ENCODE measurements at regions not wholly inside any gene's neighbourhood (a gene's known extent, or its start where the extent isn't known, plus 50 kb on each side); places are given as distances from the start of the nearest gene placed in this dataset.

DNA sequence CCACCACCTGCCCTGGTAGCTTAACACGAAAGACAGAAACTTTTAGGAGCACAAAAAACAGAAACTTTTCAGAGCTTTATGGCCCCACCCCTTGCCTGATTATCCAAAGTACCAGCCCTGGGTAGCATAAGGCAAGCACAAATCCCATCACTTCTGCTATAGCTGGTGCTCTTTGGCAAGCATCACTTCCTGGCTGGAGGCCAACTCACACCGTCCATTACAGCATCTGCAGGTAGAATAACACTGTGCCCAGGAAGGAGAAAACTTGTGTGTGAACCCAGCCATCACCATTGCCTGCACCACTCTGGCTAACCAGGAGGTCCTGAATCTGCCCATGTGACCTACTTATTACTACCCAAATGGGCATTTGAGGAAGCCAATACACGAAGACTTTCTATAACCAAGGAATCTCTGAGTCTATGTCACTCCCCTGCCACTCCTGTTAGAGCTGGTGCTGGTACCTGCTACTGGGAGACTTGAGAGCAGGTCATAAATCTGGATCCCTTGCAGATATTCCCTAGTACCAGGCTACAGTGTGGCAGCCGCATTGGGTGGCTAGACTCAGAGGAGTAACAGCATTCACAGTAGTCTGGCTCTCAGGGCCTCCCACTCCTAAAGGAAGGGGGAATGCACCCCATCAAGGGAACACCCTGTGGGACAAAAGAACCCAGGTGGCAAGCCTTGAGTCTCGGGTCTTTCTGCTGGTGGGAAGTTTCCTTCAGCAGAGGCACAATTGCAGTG lies 73.3 kb upstream of the AKAP13 start:
- TF ChIP-seq, protein P1, sequence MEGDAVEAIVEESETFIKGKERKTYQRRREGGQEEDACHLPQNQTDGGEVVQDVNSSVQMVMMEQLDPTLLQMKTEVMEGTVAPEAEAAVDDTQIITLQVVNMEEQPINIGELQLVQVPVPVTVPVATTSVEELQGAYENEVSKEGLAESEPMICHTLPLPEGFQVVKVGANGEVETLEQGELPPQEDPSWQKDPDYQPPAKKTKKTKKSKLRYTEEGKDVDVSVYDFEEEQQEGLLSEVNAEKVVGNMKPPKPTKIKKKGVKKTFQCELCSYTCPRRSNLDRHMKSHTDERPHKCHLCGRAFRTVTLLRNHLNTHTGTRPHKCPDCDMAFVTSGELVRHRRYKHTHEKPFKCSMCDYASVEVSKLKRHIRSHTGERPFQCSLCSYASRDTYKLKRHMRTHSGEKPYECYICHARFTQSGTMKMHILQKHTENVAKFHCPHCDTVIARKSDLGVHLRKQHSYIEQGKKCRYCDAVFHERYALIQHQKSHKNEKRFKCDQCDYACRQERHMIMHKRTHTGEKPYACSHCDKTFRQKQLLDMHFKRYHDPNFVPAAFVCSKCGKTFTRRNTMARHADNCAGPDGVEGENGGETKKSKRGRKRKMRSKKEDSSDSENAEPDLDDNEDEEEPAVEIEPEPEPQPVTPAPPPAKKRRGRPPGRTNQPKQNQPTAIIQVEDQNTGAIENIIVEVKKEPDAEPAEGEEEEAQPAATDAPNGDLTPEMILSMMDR (conservative IDR thresholded peaks at IDR 0.05; ENCODE audit: low read depth, low read length): no peak
- no peak for DNase-seq (ENCODE audit: low read depth)
- no peak overlapping the region for H3K4me3 ChIP-seq (ENCODE audit: low read length)

DNA sequence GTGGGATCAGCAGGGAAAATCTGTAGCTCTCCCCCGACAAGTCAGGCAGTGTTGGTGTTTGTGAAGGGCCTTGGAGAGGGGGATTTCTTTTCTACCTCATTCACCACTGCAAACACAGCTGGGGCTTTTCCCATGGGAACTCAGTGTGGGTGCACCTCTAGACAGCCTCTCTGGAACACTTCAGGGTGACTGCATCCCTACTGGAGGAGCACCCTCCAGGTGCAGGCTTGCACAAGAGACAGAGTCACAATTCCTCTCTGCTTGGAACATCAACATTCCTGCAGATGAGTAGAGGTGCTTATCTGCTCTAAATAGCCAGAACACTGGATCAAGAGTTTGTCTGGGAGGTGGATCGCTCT lies 72.7 kb upstream of the AKAP13 start:
- DNase-seq (ENCODE audit: low read depth): no peak
- TF ChIP-seq, protein P1 (conservative IDR thresholded peaks at IDR 0.05; ENCODE audit: low read depth, low read length): no peak
- no peak overlapping the region for H3K4me3 ChIP-seq (ENCODE audit: low read length)

DNA sequence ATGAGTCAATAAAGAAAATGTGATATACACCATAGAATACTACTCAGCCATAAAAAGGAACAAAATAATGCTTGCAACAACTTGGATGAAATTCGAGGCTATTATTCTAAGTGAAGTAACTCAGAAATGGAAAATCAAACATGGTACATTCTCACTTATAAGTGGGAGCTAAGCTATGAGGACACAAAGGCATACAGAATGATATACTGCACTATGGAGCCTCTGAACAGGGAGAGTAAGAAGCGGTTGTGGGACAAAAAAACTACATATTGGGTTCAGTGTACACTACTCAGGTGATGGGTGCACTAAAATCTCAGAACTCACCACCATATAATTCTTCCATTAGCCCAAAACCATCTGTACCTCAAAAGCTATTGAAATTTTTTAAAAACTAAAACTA lies 68.8 kb upstream of the AKAP13 start:
- TF ChIP-seq, protein P1 (conservative IDR thresholded peaks at IDR 0.05; ENCODE audit: low read depth, low read length): no peak
- DNase-seq (ENCODE audit: low read depth): no peak
- H3K4me3 ChIP-seq (ENCODE audit: low read length): no peak overlapping the region

DNA sequence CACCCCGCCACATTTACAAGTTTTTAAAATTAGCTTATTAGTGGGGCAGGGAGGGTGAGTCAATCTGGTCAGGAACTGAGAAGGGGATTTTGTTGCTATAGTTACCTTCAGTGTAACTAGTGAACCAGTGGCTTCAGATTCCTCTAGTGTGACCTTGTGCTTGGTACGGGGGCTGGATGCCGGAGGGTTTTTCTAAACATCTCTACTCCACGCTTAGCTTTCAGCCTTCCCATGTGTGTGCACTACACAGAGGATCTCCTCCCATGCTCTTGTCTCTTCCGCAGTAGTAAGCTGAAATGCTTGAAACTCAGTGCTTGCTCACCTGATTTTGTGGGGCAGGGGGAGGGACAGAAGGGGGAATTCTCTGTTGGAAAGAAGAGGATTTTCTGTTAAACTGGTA lies 67.9 kb upstream of the AKAP13 start:
- peak overlapping the region; percentile 46 for H3K4me3 ChIP-seq (ENCODE audit: low read length)
- peak; percentile 98 for DNase-seq (ENCODE audit: low read depth)
- TF ChIP-seq, protein P1 (conservative IDR thresholded peaks at IDR 0.05; ENCODE audit: low read depth, low read length): no peak

DNA sequence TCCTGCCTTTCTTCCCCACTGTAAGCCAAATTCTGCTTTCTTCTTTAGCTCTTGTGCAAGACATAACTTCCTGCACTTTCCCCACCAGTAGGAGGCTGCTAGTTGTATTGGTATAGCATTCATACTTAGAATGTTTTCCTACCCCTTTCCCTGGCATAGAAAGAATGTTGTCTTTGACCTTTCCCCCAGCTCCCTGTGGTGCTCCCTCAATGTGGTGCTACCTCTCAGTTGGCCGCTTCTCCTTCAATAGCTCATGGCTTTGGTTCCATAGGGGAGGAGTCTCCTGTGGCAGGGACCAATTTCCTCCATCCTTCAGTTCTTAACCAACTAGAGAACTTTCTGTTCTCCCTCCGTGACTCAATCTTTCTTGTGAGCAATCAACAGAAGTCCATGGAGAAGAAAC lies 67.5 kb upstream of the AKAP13 start:
- TF ChIP-seq, protein P1 (conservative IDR thresholded peaks at IDR 0.05; ENCODE audit: low read depth, low read length): peak; percentile 53
- peak overlapping the region; percentile 46 for H3K4me3 ChIP-seq (ENCODE audit: low read length)
- DNase-seq (ENCODE audit: low read depth): peak; percentile 79

DNA sequence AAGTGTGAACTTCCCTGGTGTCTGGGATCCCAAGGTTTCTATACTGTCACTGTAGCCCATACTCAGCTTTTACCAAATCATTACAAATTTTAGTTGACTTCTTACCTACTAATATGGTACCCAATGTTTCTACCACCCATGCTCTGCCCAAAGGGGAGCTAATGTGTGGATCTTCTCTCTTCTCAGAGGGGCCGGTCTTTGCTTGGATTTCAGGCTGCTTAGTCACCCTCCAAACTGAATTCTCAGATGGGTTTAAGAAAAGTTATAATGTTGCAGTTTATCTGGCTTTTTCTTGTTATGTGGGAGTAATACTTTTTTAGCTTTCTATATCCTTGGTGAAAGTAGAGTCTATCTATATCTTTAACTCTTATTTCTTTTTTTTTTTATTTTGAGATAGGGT lies 67.1 kb upstream of the AKAP13 start:
- TF ChIP-seq, protein P1 (conservative IDR thresholded peaks at IDR 0.05; ENCODE audit: low read depth, low read length): no peak
- no peak for DNase-seq (ENCODE audit: low read depth)
- peak overlapping the region; percentile 46 for H3K4me3 ChIP-seq (ENCODE audit: low read length)

DNA sequence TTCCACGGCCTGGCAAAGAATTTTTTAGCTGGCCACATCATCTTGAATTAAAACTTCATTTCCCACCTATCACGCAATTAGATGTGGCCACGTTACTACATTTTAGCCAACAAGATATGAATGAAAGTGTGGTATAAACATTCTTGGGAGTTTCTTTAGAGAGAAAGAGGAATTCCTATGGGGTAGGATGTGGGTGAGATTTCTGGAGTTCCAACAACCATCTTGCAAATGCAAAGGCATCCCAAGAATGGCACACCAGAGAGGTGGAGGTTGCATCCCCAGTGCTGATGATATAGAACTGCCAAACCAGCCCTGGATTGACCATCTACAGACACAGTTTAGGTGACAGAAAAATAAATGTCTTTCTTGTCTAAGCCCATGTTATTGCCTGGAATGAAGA lies 66.3 kb upstream of the AKAP13 start:
- TF ChIP-seq, protein P1 (conservative IDR thresholded peaks at IDR 0.05; ENCODE audit: low read depth, low read length): no peak

More for the DNA sequence above, 66.3 kb upstream of the AKAP13 start:
- no peak for DNase-seq (ENCODE audit: low read depth)
- H3K4me3 ChIP-seq (ENCODE audit: low read length): no peak overlapping the region
